ENCODE measurements at regions not wholly inside any gene's neighbourhood (a gene's known extent, or its start where the extent isn't known, plus 50 kb on each side); places are given as distances from the start of the nearest gene placed in this dataset.

- H3K9me3 Mint-ChIP-seq = peaks cover 8% of the 10 kb centered on the region
- no peaks in the 10 kb centered on the region for H3K36me3 Mint-ChIP-seq (ENCODE audit: low read depth)
- no peaks in the 10 kb centered on the region for H3K4me1 Mint-ChIP-seq
- TF ChIP-seq, protein P1, sequence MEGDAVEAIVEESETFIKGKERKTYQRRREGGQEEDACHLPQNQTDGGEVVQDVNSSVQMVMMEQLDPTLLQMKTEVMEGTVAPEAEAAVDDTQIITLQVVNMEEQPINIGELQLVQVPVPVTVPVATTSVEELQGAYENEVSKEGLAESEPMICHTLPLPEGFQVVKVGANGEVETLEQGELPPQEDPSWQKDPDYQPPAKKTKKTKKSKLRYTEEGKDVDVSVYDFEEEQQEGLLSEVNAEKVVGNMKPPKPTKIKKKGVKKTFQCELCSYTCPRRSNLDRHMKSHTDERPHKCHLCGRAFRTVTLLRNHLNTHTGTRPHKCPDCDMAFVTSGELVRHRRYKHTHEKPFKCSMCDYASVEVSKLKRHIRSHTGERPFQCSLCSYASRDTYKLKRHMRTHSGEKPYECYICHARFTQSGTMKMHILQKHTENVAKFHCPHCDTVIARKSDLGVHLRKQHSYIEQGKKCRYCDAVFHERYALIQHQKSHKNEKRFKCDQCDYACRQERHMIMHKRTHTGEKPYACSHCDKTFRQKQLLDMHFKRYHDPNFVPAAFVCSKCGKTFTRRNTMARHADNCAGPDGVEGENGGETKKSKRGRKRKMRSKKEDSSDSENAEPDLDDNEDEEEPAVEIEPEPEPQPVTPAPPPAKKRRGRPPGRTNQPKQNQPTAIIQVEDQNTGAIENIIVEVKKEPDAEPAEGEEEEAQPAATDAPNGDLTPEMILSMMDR (IDR thresholded peaks at IDR 0.05) = no peak
- H3K4me3 Mint-ChIP-seq = no peak overlapping the region
- H3K27me3 Mint-ChIP-seq (ENCODE audit: low read depth, poor library complexity) = peaks cover 5% of the 10 kb centered on the region
- H3K27ac Mint-ChIP-seq = no peak overlapping the region
- no peak for DNase-seq
Observed at GRCh38 chr2:40036241-40036640, 257.2 kb upstream of the THUMPD2 start.

GRCh38 chr2:40034801-40035200, 255.7 kb upstream of the THUMPD2 start:
- no peak for DNase-seq
- no peak overlapping the region for H3K27ac Mint-ChIP-seq
- no peaks in the 10 kb centered on the region for H3K36me3 Mint-ChIP-seq (ENCODE audit: low read depth)

DNA sequence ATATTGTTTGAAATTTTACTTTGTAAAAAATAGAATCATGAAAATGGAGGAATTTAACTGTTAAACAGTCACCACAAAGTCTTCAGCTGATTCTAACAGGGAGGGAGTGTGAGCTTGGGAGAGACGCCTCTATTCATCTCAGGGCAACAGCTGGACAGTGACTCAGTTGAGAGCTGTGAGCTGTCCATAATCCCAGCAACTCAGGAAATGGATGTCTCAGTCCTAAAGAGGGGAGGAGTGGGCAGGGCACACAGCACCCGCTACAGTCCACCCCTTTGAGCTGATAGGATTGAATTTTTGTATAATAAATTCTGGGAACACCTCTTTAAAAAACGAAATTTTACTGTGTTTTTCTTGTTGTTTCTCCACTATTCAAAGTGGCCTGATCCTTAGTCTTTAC, 255.1 kb upstream of the THUMPD2 start:
- no peaks in the 10 kb centered on the region for H3K4me1 Mint-ChIP-seq
- no peak overlapping the region for H3K4me3 Mint-ChIP-seq

More at GRCh38 chr2:40034801-40035200, 255.7 kb upstream of the THUMPD2 start:
- peaks cover 8% of the 10 kb centered on the region for H3K9me3 Mint-ChIP-seq
- TF ChIP-seq, protein P1 (IDR thresholded peaks at IDR 0.05) = no peak
- peaks cover 10% of the 10 kb centered on the region for H3K27me3 Mint-ChIP-seq (ENCODE audit: low read depth, poor library complexity)
- H3K4me1 Mint-ChIP-seq = no peaks in the 10 kb centered on the region
- no peak overlapping the region for H3K4me3 Mint-ChIP-seq

DNA sequence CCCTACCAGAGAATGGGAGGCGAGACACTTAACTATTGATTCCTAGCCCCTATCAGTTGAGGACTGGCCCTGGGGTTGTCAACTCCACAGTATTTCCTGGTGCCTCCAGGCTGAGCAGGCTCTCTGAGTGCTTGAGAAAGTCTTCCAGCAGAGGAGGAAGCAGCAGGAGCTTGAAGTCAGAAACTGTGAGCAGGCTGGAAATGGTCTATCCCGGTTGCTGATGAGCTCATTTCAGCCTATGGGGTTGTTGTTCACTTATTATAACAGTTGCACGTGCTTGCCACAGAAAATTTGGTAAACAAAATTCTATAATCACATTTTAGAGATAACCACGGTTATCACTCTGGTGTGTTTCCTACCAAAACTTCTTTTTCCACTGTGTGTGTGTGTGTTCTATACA, 254.7 kb upstream of the THUMPD2 start:
- DNase-seq = no peak
- H3K27ac Mint-ChIP-seq = no peak overlapping the region
- no peaks in the 10 kb centered on the region for H3K4me1 Mint-ChIP-seq
- TF ChIP-seq, protein P1 (IDR thresholded peaks at IDR 0.05) = no peak
- H3K4me3 Mint-ChIP-seq = no peak overlapping the region
- H3K36me3 Mint-ChIP-seq (ENCODE audit: low read depth) = no peaks in the 10 kb centered on the region
- H3K27me3 Mint-ChIP-seq (ENCODE audit: low read depth, poor library complexity) = peaks cover 13% of the 10 kb centered on the region
- H3K9me3 Mint-ChIP-seq = peaks cover 8% of the 10 kb centered on the region

More for the DNA sequence above, 255.1 kb upstream of the THUMPD2 start:
- Mint-ChIP-seq H3K27me3 (ENCODE audit: low read depth, poor library complexity) (peaks cover 13% of the 10 kb centered on the region), H3K27ac (no peak overlapping the region), H3K9me3 (peaks cover 8% of the 10 kb centered on the region), H3K36me3 (ENCODE audit: low read depth) (no peaks in the 10 kb centered on the region)
- no peak for DNase-seq
- TF ChIP-seq, protein P1 (IDR thresholded peaks at IDR 0.05) = no peak

GRCh38 chr2:40032650-40033319, 253.7 kb upstream of the THUMPD2 start:
- Mint-ChIP-seq H3K36me3 (ENCODE audit: low read depth) (no peaks in the 10 kb centered on the region), H3K4me1 (no peaks in the 10 kb centered on the region), H3K27me3 (ENCODE audit: low read depth, poor library complexity) (peaks cover 13% of the 10 kb centered on the region), H3K9me3 (peaks cover 8% of the 10 kb centered on the region), H3K4me3 (no peak overlapping the region), H3K27ac (no peak overlapping the region)
- TF ChIP-seq, protein P1 (IDR thresholded peaks at IDR 0.05) = no peak
- no peak for DNase-seq

DNA sequence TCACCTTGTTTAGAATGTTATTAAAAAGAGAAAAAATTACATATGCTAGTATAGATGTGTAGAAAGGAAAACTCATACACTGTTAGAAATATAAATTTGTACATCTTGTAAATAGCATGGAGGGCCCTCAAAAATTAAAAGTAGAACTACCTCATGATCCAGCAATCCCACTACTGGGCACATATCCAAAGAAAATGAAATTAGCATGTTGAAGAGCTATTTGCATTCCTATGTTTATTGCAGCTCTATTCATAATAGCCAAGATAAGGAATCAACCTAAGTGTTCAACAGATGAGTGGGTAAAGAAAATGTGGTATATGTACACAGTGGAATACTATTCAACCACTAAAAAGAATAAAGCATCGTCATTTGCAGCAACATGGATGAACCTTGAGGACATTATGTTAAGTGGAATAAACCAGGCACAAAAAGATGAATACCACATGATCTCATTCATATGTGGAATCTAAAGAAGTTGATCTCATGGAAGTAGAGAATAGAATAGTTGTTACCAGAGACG, 251.5 kb upstream of the THUMPD2 start:
- DNase-seq = no peak
- Mint-ChIP-seq H3K9me3 (peaks cover 14% of the 10 kb centered on the region), H3K27me3 (ENCODE audit: low read depth, poor library complexity) (peaks cover 8% of the 10 kb centered on the region), H3K4me3 (no peak overlapping the region), H3K4me1 (no peaks in the 10 kb centered on the region), H3K36me3 (ENCODE audit: low read depth) (no peaks in the 10 kb centered on the region), H3K27ac (no peak overlapping the region)
- TF ChIP-seq, protein P1 (IDR thresholded peaks at IDR 0.05) = no peak
